Breast epithelium (tissue), 3 donors: ENCODE measurements at regions not wholly inside any gene's neighbourhood (a gene's known extent, or its start where the extent isn't known, plus 50 kb on each side); places are given as distances from the start of the nearest gene placed in this dataset.

Source experiments
- CTCF ChIP-seq, 3 donors: fragments of 450-650 bp; IDR thresholded peaks; one replicate each; pipeline ENCODE4 v1.5.1; 2016 to 2017; ENCODE audit warnings: antibody characterized with exemption in 3 of 3, mild to moderate bottlenecking in 3 of 3, moderate library complexity in 3 of 3
- POLR2A ChIP-seq: fragments of 450-650 bp; IDR thresholded peaks from one replicate; pipeline ENCODE4 v1.6.1; 2016; ENCODE audit warnings: antibody characterized with exemption, mild to moderate bottlenecking, moderate library complexity
- POLR2AphosphoS5 ChIP-seq, 3 donors: sonication (generic); formaldehyde crosslinking; IDR thresholded peaks; one replicate each; pipeline ENCODE4 v1.6.1; 2017; ENCODE audit warnings: antibody characterized with exemption in 3 of 3

- TF ChIP-seq POLR2AphosphoS5 (IDR thresholded peaks at IDR 0.05), result no peak
- TF ChIP-seq CTCF (IDR thresholded peaks at IDR 0.05), result no peak
- TF ChIP-seq POLR2A, result no peak
These were observed 82.5 kb upstream of the BCL6 start for GRCh38 chr3:187827723-187828122.
